GM19328 (cell line): ENCODE measurements at regions not wholly inside any gene's neighbourhood (a gene's known extent, or its start where the extent isn't known, plus 50 kb on each side); places are given as distances from the start of the nearest gene placed in this dataset.
"Not testable (repeated sequence)": the region's sequence is repeated elsewhere in the genome, so short reads cannot be mapped to it uniquely, and the experiment has no call there.

Source experiments
- ATAC-seq: cut with Tn5 transposase; IDR thresholded peaks from one replicate; pipeline ENCODE4 v1.9.1; 2021; ENCODE audit warnings: mild to moderate bottlenecking, moderate library complexity; ENCODE audit not compliant: unreplicated experiment

DNA sequence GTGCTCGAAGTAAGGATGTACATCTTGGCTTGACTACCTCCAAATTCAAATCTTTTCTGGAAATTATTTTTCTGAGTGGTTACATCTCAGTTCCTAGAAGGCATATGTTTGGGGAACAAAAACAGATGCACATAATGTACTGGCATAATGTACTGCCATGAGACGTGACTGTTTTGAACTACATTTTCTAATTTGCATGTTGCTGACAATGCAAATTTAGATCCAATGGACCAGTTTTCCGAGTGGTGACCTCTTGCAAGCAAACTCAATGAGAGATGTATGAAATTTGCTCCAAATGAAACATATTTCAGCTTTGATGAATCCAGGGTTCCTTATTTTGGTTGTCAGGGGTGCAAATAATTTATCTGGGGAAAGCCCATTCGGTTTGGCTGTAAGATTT lies 694.3 kb downstream of the GRXCR1 start:
- ATAC-seq, result no peak

GRCh38 chr4:43587758-43588157 lies 695.2 kb downstream of the GRXCR1 start:
- ATAC-seq, result no peak

GRCh38 chr4:43607400-43607799 lies 714.9 kb downstream of the GRXCR1 start:
- no peak for ATAC-seq

GRCh38 chr4:43607827-43608461 lies 715.4 kb downstream of the GRXCR1 start:
- no peak for ATAC-seq

DNA sequence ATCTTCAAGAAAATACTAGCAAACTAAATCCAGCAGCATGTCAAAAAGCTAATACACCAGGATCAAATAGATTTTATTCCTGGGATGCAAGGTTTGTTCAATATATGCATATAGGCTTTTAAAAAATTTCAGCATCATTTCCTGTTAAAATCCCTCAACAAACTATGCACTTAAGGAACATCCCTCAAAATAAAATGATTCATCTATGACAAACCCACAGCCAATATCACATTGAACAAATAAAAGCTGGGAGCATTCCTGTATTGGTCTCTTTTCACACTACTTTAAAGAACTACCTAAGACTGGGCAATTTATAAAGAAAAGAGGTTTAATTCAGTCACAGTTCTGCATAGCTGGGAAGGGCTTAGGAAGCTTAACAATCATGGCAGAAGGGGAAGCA lies 726.7 kb downstream of the GRXCR1 start:
- no peak for ATAC-seq

- ATAC-seq, result not testable (repeated sequence)
Measured at GRCh38 chr4:43637893-43638292, 745.4 kb downstream of the GRXCR1 start.

DNA sequence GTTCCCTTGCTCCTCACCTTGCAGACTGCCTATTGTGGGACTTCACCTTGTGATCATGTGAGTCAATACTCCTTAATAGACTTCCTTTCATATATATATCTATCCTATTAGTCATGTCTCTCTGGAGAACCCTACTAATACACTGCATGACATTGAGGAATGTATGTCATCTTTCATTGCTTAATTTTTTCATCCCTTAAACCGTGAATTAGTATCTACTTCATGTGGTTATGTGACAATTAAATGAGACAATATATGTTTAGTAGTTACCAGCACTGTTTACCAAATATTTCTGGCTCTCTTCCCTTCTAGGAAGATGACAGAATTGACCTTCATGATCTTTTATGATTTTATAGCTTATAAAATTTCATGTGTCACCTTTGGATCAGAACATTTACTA lies 759.5 kb downstream of the GRXCR1 start:
- no peak for ATAC-seq

GRCh38 chr4:43659547-43659946 lies 767.0 kb downstream of the GRXCR1 start:
- not testable (repeated sequence) for ATAC-seq

GRCh38 chr4:43672265-43672885 lies 776.2 kb downstream of the KCTD8 start:
- not testable (repeated sequence) for ATAC-seq

DNA sequence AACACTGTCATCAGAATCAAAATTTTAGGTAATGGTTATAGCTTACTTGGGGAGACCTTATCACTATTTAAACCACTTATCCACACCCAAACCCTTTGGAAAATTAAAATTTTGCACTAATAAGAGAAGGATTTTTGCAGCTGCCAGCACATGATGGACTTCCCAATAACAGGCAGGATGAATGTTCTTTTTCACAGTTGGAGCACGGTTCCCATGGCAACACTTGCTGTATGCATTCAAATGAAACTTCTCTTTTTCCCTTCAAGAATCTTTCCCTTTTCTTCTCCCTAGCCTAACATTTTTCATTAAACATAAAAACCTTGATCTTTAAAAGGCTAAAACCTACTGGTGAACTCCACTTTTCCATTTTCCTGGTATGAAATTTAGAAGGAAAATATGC lies 768.2 kb downstream of the KCTD8 start:
- no peak for ATAC-seq

- ATAC-seq, result no peak
Measured at GRCh38 chr4:43682551-43682950, 766.1 kb downstream of the KCTD8 start.

DNA sequence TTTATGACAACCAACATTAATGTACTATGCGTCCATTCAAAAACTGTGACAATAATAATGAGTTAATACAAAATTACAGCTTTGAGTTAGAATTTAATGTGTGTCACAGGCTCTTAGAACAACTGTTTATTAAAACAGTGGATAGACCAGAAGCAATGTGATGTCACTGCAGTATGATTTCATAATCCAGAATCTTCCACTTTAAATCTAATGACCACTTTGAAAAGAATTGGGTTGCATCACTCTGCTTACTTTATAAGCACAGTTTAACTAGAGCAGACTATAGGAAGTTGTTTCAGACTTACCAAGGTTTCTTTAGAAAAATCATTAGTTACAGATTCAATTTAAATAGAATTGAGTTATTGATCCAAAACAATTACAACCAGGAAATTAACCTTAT lies 758.5 kb downstream of the KCTD8 start:
- no peak for ATAC-seq

- ATAC-seq, result no peak
Measured at GRCh38 chr4:43693876-43694275, 754.7 kb downstream of the KCTD8 start.

GRCh38 chr4:43709443-43709842 lies 739.2 kb downstream of the KCTD8 start:
- no peak for ATAC-seq

DNA sequence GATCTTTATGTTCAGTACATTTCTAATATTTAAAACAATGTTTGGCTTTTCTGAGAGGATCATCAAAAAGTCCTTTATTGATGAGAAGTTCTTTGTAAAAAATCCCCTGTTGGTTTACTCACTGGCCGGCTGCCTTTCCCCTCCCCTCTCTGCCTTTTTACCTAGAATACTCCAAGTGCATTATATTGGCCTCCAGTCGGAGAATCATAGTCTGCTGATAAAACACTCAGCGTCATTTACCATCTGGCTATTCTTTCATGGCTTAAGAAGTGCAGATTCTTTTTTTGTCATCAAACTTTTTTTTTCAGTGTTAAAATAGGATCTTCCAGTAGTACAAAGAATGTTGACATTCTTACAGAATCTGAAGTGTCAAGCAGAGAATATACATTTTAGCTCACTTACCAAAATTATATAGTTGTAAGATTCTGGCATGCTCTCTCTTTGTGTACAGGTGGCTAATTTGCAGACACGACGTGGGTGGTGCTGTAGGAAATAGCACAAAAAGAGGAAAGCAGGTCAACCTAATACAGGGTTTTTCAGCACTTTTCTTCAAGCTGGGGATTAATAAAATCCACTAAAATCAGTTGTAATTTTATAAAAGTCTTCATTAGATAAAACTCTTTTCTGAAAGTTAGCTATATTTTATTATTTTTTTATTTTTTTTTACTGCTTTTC lies 731.8 kb downstream of the KCTD8 start:
- ATAC-seq, result no peak

DNA sequence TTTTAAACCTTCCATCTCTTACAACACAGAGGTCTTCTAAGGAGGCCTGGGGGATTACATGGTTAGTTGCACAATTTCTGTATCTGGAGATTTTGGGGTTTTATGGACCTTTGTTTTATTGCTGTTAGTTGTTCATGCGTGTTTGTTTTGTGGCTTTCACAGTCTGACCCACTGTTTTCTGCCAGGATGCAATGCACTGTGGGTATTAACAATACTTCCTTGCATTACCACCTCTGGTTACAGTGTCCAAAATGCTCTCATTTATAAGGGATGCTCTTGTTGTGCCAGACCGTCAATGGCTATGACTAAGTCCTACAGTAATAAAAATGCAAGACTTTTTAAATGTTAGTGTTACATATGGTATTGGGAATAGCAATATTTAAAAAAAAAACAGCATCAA lies 730.2 kb downstream of the KCTD8 start:
- no peak for ATAC-seq

GRCh38 chr4:43732829-43733426 lies 715.7 kb downstream of the KCTD8 start:
- no peak for ATAC-seq

- no peak for ATAC-seq
Measured at GRCh38 chr4:43742083-43742482, 706.5 kb downstream of the KCTD8 start.

GRCh38 chr4:43754566-43754965 lies 694.0 kb downstream of the KCTD8 start:
- ATAC-seq, result no peak

DNA sequence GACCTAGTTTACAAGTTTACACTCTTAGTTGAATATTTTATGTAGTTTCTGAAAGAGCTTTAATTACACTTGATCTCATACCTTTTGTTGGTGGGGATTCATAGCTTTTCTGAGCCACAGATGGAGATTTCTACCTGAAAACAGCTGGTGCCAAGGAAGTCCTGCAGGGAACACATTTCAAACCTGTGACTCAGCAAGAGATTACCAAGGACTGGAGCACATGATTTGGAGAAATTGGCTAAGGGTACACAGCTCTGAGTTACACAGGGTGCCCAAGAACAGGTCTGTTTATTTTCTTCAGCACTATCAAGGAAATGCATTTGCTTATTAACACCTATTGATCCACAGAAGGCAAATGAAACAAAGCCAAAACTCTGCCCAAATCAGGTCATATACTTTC lies 691.5 kb downstream of the KCTD8 start:
- ATAC-seq, result no peak

GRCh38 chr4:43758836-43759235 lies 689.8 kb downstream of the KCTD8 start:
- no peak for ATAC-seq

DNA sequence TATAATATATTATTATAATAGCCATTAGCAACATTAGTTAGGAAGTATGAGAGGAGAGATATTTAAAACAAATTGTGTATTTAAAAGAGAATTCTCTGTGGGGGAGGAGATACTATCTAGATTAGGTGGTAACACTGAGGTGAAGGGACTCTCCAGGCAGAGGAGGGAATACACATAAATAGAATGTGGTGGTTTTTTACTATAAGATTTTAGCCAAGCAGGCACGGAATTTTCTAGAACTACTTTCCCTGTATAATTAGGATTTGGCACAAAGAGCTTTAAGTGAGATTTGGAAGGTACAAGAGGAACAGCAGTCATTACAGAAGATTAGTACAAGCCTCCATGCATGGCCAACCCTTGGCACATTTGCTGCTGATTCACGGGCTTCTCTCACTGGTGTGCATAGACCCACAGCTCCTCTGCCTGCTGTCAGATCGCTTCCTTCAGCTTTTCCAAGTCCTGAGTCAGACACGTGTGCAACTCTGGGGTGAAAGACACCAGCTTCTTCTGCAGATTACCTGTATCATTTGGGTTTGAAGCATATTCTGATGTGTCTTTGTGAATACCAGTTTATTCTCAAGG lies 685.5 kb downstream of the KCTD8 start:
- peak; percentile 46 for ATAC-seq
